ENCODE measurements at regions not wholly inside any gene's neighbourhood (a gene's known extent, or its start where the extent isn't known, plus 50 kb on each side); places are given as distances from the start of the nearest gene placed in this dataset.

- TF ChIP-seq CTCF (conservative IDR thresholded peaks at IDR 0.05) (no peak), EZH2 (IDR thresholded peaks at IDR 0.05; ENCODE audit: low read depth) (no peak)
Observed at GRCh38 chr1:55384637-55385036, 169.5 kb upstream of the USP24 start.
